Activated naive CD8-positive, alpha-beta T cell treated with anti-CD3 and anti-CD28 coated beads, Interleukin-2, amount 10 ng/mL, durations not matched to agents 7 days and 5 days (primary cell): ENCODE measurements at regions not wholly inside any gene's neighbourhood (a gene's known extent, or its start where the extent isn't known, plus 50 kb on each side); places are given as distances from the start of the nearest gene placed in this dataset.
"Not testable (repeated sequence)": the region's sequence is repeated elsewhere in the genome, so short reads cannot be mapped to it uniquely, and the experiment has no call there.

Experiments
- ATAC-seq: fragments of 150-1000 bp; cut with Tn5 transposase; one replicate; pipeline ENCODE4 v1.10.0; 2021; ENCODE audit warnings: low read depth, moderate library complexity
- POLR2A ChIA-PET: fragments of 350-600 bp; sonication (Branson Sonifier 250); formaldehyde crosslinking; loops from one replicate; lab custom pipeline; 2021; ENCODE audit warnings: antibody characterized with exemption; lab: Charles Lee
- DNase-seq: peaks from one replicate; pipeline ENCODE4 v3.0.0; 2021
- H3K27ac Mint-ChIP-seq: one replicate; pipeline ENCODE4 v1.8.0; 2022; ENCODE audit warnings: mild to moderate bottlenecking, mixed read lengths
- H3K27me3 Mint-ChIP-seq: one replicate; pipeline ENCODE4 v1.8.0; 2022; ENCODE audit warnings: mild to moderate bottlenecking, moderate library complexity, mixed read lengths
- H3K36me3 Mint-ChIP-seq: one replicate; pipeline ENCODE4 v1.8.0; 2021; ENCODE audit warnings: mild to moderate bottlenecking, mixed read lengths
- H3K4me1 Mint-ChIP-seq: one replicate; pipeline ENCODE4 v1.8.0; 2021; ENCODE audit warnings: mixed read lengths
- H3K4me3 Mint-ChIP-seq: one replicate; pipeline ENCODE4 v1.8.0; 2022; ENCODE audit warnings: mild to moderate bottlenecking, moderate library complexity, mixed read lengths
- H3K9me3 Mint-ChIP-seq: one replicate; pipeline ENCODE4 v1.8.0; 2021; ENCODE audit warnings: mixed read lengths

DNA sequence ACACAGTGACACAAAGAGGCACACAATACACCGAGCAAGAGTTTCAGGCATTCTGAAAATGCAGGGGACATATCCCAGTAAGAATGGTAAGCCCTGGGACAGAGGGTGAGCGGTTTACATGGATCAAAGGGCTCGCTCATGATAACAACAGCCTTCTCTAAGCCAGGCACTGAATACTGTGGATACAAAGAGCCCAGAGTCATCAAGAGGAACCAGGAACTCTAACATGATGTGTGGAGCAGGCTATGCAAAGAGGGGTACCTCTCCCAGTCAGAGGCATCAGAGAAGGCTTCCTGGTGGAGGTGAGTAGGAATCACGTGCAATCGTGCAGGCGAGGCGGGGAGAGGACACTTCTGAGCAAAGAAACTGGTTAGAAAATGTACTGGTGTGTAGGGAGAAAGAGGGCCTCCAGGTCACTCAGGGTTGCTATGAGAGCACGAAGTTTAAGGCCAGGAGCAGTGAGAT lies 76.9 kb upstream of the EEA1 start:
- DNase-seq: no peak
- no peaks in the 10 kb centered on the region for H3K9me3 Mint-ChIP-seq
- no peak for ATAC-seq
- no peaks in the 10 kb centered on the region for H3K36me3 Mint-ChIP-seq
- H3K4me3 Mint-ChIP-seq: no peak overlapping the region
- POLR2A ChIA-PET: no interaction called here
- peaks cover 4% of the 10 kb centered on the region for H3K4me1 Mint-ChIP-seq
- H3K27ac Mint-ChIP-seq: no peak overlapping the region
- H3K27me3 Mint-ChIP-seq: no peaks in the 10 kb centered on the region

DNA sequence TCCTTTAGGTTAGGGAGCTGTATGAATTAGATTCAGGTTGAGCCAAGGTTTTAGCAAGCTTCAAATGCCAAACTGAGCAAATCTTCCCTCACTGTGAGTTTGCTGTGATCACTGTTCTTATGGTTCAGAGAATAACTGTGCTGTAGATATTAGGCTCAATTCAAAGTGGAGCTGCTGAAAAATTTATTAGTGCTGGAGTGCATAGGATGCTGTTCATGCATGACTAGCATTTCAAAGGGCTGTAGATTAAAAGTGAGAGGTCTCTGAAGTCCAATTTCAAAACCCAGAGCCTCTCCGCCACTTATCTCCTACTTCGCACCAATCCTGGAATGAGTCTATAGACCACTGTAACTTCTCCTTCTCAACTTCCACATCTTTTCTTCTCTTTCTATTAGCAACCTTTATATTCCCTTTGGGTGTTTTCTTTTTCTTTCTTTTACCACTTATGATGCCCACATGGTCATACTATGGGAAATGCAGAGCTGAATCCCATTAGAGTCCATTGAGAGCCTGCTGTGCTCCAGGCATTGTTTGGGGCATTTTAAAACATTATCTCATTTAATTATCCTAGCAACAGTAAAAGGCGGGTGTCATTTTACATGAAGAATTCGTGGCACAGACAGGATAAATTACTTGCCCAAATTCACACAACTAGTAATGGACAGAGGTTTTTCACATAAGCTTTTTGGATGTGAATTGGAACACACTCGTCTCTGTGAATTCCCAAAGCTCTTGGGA lies 77.5 kb upstream of the EEA1 start:
- no peak for ATAC-seq
- no peak overlapping the region for H3K4me3 Mint-ChIP-seq
- no peak overlapping the region for H3K27ac Mint-ChIP-seq
- no peak for DNase-seq
- no peaks in the 10 kb centered on the region for H3K9me3 Mint-ChIP-seq
- H3K4me1 Mint-ChIP-seq: peaks cover 4% of the 10 kb centered on the region
- no peaks in the 10 kb centered on the region for H3K27me3 Mint-ChIP-seq
- H3K36me3 Mint-ChIP-seq: no peaks in the 10 kb centered on the region
- POLR2A ChIA-PET: interaction anchor here (0.7 kb wide), 1 partner anchor 17 kb away, joined by 3 read pairs; no protein-coding TSS in a partner anchor

DNA sequence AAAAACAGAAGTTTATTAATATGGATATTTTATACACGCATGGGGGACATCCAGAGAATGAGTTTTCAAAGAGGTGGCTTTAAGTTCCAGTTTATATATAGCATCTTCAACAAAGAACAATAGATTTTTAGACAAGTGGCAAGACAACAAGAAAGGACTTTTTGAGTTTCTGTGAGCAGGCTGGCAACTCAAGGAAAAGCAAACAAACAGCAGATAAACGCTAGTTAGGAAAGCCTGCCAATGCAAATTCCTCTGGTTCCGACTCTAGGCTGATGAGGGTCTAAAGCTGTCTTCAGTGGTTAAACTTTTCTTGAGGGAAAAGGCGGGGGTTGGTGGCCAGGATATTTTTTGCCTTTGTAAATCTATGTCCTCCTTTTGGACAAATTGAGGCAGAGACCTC lies 78.4 kb upstream of the EEA1 start:
- no peaks in the 10 kb centered on the region for H3K36me3 Mint-ChIP-seq
- no peaks in the 10 kb centered on the region for H3K27me3 Mint-ChIP-seq
- no peak overlapping the region for H3K27ac Mint-ChIP-seq
- no peak for DNase-seq
- ATAC-seq: no peak
- POLR2A ChIA-PET: no interaction called here
- no peak overlapping the region for H3K4me3 Mint-ChIP-seq
- H3K9me3 Mint-ChIP-seq: no peaks in the 10 kb centered on the region
- H3K4me1 Mint-ChIP-seq: peaks cover 4% of the 10 kb centered on the region

DNA sequence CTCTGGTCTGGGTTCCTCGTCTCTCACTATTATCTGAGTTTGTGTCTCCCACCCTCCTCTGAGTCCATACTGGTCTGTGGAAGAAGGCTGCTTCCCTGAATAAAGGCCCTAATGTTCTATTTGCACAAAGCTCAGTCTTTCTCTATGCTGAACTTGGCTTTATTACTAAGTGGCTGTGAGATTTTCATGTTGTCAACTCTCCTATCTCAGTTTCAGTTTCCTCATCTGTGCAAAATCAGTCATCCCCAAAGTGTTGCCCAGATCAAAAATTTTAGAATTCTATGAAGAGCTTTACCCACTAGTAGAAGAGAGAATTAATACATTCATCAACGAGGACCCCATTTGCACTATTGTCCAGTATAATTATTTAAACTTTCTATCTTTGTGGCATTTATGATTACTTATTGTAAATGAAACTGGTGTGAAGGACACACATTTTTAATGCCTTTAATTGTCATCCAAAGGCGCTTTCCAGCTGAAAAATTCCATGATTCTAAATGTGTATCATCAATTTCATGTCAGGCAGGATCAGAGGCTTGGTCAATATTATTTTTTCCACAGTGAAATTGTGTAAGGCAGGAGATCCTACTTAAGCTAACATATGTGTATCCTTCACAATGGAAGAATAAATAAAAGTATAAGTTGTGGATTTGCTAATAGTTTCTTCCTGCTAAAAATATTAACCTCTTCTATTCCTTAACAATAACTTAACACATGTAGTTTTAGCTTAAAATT lies 79.1 kb upstream of the EEA1 start:
- Mint-ChIP-seq H3K9me3 (no peaks in the 10 kb centered on the region), H3K27ac (no peak overlapping the region), H3K36me3 (no peaks in the 10 kb centered on the region), H3K4me1 (peaks cover 4% of the 10 kb centered on the region), H3K27me3 (no peaks in the 10 kb centered on the region), H3K4me3 (no peak overlapping the region)
- DNase-seq: no peak
- POLR2A ChIA-PET: no interaction called here
- no peak for ATAC-seq

DNA sequence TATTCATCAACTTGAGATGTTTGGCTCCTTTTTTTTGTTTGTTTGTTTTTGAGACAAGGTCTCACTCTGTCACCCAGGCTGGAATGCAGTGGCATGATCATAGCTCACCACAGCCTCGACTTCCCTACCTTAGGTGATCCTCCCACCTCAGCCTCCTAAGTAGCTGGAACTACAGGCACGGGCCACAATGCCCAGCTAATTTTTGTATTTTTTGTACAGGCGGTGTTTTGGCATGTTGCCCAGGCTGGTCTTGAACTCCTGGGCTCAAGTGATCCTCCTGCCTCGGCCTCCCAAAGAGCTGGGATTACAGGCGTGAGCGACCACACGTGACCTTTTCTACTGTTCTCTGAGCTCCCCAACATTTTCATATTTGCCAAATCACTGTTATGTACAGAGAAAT lies 79.8 kb upstream of the EEA1 start:
- DNase-seq, POLR2A ChIA-PET, ATAC-seq, H3K4me1 Mint-ChIP-seq, H3K4me3 Mint-ChIP-seq, H3K27ac Mint-ChIP-seq, H3K27me3 Mint-ChIP-seq, H3K36me3 Mint-ChIP-seq, H3K9me3 Mint-ChIP-seq: not testable (repeated sequence)

DNA sequence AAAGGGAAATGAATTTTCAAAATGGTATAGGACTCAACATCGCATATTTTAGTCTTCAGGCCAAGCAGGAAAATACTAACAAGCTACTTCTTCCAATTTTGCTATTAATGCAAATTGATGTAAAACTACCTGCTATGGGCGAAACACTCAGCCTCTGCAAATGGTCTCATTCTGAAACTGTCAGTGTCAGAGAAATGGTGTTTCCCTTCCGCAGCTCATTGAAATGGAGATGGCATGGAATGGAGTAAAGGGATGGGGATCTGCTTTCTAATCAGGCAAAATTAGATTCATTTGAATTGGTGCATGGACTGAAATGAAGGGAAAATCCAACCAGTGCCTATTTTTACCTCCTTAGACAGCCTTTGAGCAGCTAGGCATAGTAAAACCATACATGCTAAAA lies 80.4 kb upstream of the EEA1 start:
- DNase-seq: no peak
- Mint-ChIP-seq H3K9me3 (no peaks in the 10 kb centered on the region), H3K4me3 (no peak overlapping the region), H3K36me3 (no peaks in the 10 kb centered on the region), H3K27ac (no peak overlapping the region), H3K4me1 (peaks cover 4% of the 10 kb centered on the region), H3K27me3 (no peaks in the 10 kb centered on the region)
- POLR2A ChIA-PET: no interaction called here
- no peak for ATAC-seq

DNA sequence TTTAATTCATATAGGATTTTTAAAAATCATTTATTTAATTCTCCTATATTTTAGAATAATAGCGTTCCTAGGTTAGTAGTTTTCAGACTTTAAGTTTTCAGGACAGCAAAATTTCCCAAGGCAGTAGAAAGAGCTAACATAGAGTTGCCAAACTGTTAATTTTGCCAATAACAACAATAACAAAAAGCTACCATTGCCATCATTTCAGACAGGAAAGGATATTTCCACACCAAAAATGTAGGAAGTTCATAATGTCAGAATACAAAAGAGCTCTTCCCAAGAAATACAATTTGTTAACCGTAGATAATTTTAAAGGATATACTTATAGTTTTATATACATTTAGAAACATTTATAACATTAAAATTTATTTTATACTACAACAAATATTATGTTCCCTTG lies 81.4 kb upstream of the EEA1 start:
- no peaks in the 10 kb centered on the region for H3K36me3 Mint-ChIP-seq
- ATAC-seq (no peak), DNase-seq (no peak)
- no peaks in the 10 kb centered on the region for H3K27me3 Mint-ChIP-seq
- no peak overlapping the region for H3K27ac Mint-ChIP-seq
- H3K9me3 Mint-ChIP-seq: no peaks in the 10 kb centered on the region
- no peak overlapping the region for H3K4me3 Mint-ChIP-seq
- peaks cover 4% of the 10 kb centered on the region for H3K4me1 Mint-ChIP-seq
- POLR2A ChIA-PET: no interaction called here

DNA sequence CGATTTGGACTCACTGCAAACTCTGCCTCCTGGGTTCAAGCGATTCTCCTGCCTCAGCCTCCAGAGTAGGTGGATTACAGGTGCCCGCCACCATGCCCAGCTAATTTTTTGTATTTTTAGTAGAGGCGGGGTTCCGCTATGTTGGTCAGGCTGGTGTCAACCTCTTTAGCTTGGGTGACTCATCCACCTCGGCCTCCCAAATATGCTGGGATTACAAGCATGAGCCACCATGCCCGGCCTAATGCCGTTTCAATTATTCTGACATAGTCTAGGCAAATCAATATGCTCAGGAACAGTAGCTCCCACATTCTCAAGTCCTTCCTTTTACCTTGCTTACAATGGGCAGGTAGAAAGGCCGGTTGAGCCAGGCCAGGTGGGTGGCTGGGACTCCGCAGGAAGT lies 82.0 kb upstream of the EEA1 start:
- ATAC-seq: no peak
- POLR2A ChIA-PET: no interaction called here
- H3K4me1 Mint-ChIP-seq: peaks cover 4% of the 10 kb centered on the region
- H3K36me3 Mint-ChIP-seq: no peaks in the 10 kb centered on the region
- no peak overlapping the region for H3K27ac Mint-ChIP-seq
- H3K27me3 Mint-ChIP-seq: no peaks in the 10 kb centered on the region
- no peak for DNase-seq
- no peaks in the 10 kb centered on the region for H3K9me3 Mint-ChIP-seq
- no peak overlapping the region for H3K4me3 Mint-ChIP-seq

DNA sequence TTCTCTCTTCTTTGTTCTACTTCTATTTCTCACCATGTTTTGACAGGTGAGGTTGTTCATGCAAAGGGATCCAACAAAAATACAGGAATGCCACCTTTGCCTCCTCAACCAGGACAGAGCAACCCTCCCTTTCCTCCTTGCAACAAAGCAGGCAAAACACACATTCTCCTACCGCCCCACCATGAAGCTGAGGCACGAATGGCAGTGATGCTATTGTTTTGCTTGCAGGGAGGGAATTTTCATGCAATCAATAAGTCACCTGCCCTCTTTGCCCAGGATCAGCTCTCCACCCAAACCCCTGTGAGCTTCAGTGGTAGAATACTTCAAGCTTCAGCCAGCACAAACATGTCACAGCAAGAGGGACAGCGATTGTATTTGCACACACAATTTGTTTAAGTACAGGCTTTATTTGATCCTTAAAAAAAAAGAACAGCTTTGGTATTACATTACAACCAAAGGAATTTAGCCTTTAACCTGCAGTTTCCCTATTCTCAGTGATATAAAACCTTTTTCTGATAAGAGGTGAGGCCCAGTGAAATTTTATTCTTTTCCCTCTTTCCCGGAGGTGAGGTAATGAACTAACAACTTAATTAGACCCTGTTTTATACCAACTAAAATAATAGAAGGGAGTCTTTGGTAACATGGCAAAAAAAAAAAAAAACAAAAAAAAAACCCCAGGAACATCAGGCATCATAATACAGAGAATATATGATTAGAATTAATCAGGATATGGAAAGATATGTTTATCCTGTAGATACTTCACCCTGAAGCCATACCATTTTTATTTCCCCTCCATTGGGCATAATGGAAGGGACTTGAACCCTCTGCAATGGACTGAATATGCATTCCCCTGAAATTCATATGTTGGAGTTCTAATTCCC lies 87.0 kb upstream of the EEA1 start:
- no peaks in the 10 kb centered on the region for H3K9me3 Mint-ChIP-seq
- POLR2A ChIA-PET: interaction anchor here (0.6 kb wide), 1 partner anchor 571 kb away, joined by 5 read pairs; no protein-coding TSS in a partner anchor

DNA sequence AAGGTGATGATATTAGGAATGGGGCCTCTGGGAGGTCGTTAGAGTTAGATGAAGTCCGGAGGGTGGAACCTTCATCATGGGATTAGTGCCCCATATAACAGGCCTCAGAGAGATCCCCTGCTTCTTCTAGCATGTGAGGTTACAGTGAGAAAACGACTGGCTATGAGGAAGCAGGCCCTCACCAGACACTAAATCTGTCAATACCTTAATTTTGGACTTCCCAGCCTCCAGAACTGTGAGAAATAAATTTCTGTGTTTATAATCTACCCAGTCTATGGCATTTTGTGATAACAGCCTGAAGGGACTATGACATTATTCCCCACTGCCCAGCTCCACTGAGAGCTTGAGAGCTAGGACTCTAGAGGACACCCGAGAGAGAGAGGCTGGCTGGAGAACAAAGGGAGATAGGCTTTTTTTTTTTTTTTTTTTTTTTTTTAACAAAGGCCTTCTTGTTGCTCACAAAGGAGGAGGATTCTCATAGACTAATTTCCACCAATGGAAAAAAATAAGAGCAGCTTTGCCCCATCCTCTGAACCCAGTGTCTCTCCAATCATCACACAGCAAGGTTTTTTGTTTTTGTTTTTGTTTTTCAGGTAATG lies 87.8 kb upstream of the EEA1 start:
- H3K4me3 Mint-ChIP-seq: no peak overlapping the region
- POLR2A ChIA-PET: interaction anchor here (0.6 kb wide), 1 partner anchor 380 kb away, joined by 3 read pairs; no protein-coding TSS in a partner anchor
- H3K9me3 Mint-ChIP-seq: no peaks in the 10 kb centered on the region
- H3K27ac Mint-ChIP-seq: no peak overlapping the region
- DNase-seq (no peak), ATAC-seq (no peak)
- H3K27me3 Mint-ChIP-seq: no peaks in the 10 kb centered on the region
- H3K4me1 Mint-ChIP-seq: no peaks in the 10 kb centered on the region
- no peaks in the 10 kb centered on the region for H3K36me3 Mint-ChIP-seq

More for the DNA sequence above, 87.0 kb upstream of the EEA1 start:
- ATAC-seq: no peak
- no peaks in the 10 kb centered on the region for H3K36me3 Mint-ChIP-seq
- DNase-seq: no peak
- no peaks in the 10 kb centered on the region for H3K4me1 Mint-ChIP-seq
- no peaks in the 10 kb centered on the region for H3K27me3 Mint-ChIP-seq
- no peak overlapping the region for H3K27ac Mint-ChIP-seq
- H3K4me3 Mint-ChIP-seq: no peak overlapping the region

DNA sequence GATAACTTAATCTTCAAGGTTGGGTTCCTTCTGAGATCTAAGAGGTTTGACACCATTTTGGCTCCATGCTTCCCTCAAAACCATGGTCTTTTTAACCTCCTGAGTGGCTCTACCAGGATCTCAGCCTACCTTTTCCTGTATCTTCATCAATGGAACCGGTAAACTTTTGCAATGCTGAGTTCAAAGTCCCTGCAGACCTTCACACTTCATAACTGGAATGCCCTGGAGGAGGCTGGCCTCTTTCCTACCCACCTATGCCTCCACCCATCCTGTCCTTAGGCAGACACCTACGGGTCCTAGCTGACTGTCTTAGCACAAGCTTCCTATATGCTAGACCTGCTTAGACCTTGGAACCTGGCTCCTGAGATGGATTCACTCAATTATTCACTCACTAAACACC lies 89.5 kb upstream of the EEA1 start:
- Mint-ChIP-seq H3K27ac (no peak overlapping the region), H3K9me3 (no peaks in the 10 kb centered on the region), H3K27me3 (no peaks in the 10 kb centered on the region), H3K4me1 (no peaks in the 10 kb centered on the region), H3K4me3 (no peak overlapping the region), H3K36me3 (no peaks in the 10 kb centered on the region)
- DNase-seq (no peak), ATAC-seq (no peak)
- POLR2A ChIA-PET: no interaction called here

DNA sequence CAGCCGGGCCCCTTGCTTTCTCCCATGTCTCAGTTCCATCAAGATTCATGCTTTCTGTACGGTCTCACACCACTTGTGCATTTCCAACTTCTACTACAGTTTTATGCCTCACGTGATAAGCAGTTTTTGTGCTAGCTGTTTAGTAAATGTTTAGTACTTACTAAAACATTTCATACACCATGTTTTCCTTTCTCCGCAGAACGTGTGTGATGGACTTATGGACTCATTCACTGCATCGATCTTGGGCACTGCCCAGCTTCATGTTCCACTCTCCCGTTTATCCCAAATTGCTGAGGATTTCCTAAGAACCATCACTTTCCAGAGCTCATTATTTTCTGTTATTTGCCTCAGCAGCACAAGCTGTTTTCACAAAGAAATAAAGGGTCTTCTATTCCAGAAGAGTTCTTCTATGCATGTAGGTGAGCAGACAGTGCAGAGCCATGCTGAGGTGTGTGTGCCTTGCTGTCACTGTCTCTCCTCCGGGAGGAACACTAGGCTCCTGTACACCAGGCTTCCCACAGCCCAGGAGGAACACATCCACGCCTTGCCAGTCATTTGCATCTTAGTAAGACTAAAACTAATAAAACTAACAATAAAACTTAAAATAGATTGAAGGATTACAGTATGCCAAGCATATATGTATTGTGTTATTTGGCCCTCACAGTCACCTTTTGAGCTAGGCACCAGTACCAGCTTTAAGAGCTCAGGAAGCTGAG lies 90.3 kb upstream of the EEA1 start:
- Mint-ChIP-seq H3K4me3 (no peak overlapping the region), H3K9me3 (no peaks in the 10 kb centered on the region), H3K36me3 (no peaks in the 10 kb centered on the region), H3K27me3 (no peaks in the 10 kb centered on the region), H3K4me1 (no peaks in the 10 kb centered on the region), H3K27ac (no peak overlapping the region)
- no peak for DNase-seq
- ATAC-seq: no peak
- POLR2A ChIA-PET: no interaction called here
